Endodermal cell (in vitro differentiated cells): ENCODE measurements at regions not wholly inside any gene's neighbourhood (a gene's known extent, or its start where the extent isn't known, plus 50 kb on each side); places are given as distances from the start of the nearest gene placed in this dataset.

Source experiments
- DNase-seq: peaks from one replicate; pipeline ENCODE4 v3.0.0-alpha.2; 2017
- H3K27ac ChIP-seq: 2 replicates; pipeline ENCODE4 v1.5.1; 2013; ENCODE audit warnings: mild to moderate bottlenecking, low read depth, low read length, moderate library complexity
- H3K27me3 ChIP-seq: 2 replicates; pipeline ENCODE4 v1.6.1; 2013; ENCODE audit warnings: mild to moderate bottlenecking, low read length, moderate library complexity; ENCODE audit not compliant: insufficient read depth, control insufficient read depth, poor library complexity, severe bottlenecking
- H3K36me3 ChIP-seq: 2 replicates; pipeline ENCODE4 v1.7.0; 2013; ENCODE audit warnings: mild to moderate bottlenecking, low read length, moderate library complexity; ENCODE audit not compliant: control insufficient read depth, insufficient read depth
- H3K4me1 ChIP-seq: one replicate; pipeline ENCODE4 v1.7.0; 2013; ENCODE audit warnings: low read length; ENCODE audit not compliant: control insufficient read depth, insufficient read depth
- H3K4me3 ChIP-seq: 2 replicates; pipeline ENCODE4 v1.5.1; 2013; ENCODE audit warnings: mild to moderate bottlenecking, low read length, moderate library complexity
- H3K9ac ChIP-seq: 2 replicates; pipeline ENCODE4 v1.6.1; 2013; ENCODE audit warnings: mild to moderate bottlenecking, low read length, moderate library complexity; ENCODE audit not compliant: poor library complexity, severe bottlenecking; ENCODE audit errors: extremely low read depth
- H3K9me3 ChIP-seq: 2 replicates; pipeline ENCODE4 v1.6.1; 2013; ENCODE audit warnings: mild to moderate bottlenecking, low read length, moderate library complexity; ENCODE audit not compliant: control insufficient read depth
- H3K27ac Mint-ChIP-seq: 2 replicates; pipeline ENCODE4 v1.8.0; 2020; ENCODE audit warnings: mixed read lengths
- H3K27me3 Mint-ChIP-seq: 2 replicates; pipeline ENCODE4 v1.8.0; 2021; ENCODE audit warnings: mild to moderate bottlenecking, mixed read lengths; ENCODE audit not compliant: insufficient read depth
- H3K36me3 Mint-ChIP-seq: 2 replicates; pipeline ENCODE4 v1.8.0; 2020; ENCODE audit warnings: low read depth, mixed read lengths
- H3K4me1 Mint-ChIP-seq: 2 replicates; pipeline ENCODE4 v1.8.0; 2020; ENCODE audit warnings: mixed read lengths
- H3K4me3 Mint-ChIP-seq: 2 replicates; pipeline ENCODE4 v1.8.0; 2020; ENCODE audit warnings: mild to moderate bottlenecking, moderate library complexity, mixed read lengths
- H3K9me3 Mint-ChIP-seq: 2 replicates; pipeline ENCODE4 v1.8.0; 2020; ENCODE audit warnings: mild to moderate bottlenecking, mixed read lengths
- CTCF ChIP-seq: fragments of 200-600 bp; sonication (generic); conservative IDR thresholded peaks from 2 replicates; pipeline ENCODE4 v1.5.0; 2021; ENCODE audit warnings: antibody characterized with exemption, mild to moderate bottlenecking
- WGBS, 2 experiments: methylation state at CpG; one replicate each; pipeline versions ENCODE4 v1.1.5 to v1.1.7; 2013; ENCODE audit warnings: missing lambda C conversion rate in 2 of 2, mixed read lengths in 1 of 2; ENCODE audit not compliant: insufficient coverage in 1 of 2, insufficient read length in 1 of 2; 5-methylcytosine and 5-hydroxymethylcytosine counted together

DNA sequence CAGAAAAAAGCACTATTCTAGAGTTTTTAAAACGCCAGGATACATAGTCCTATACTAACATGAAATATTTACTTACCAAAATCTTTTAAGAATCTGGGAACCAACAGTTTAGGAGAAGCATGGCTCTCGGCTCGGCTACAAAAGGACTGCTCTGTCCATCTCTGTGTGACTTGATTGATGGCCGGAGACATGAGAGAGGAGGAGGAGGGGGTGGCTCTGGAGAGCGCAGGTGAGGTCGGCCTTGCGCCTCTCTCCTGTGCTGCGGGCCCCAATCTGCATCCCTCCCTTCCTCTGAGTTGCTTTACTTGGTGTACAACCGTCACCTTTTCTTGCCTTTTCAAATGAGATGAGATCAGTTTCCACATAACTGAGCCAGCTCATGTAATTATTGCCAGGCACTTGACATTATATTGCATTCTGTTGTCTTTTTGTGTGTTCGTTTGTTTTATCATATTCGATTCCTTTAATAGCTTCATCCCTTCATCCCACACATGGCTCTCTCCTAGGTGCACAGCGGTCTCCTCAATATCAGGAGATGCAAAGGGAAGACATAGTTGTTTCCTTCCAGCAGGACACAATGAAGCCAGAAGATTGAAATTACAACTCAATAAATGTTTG lies 87.8 kb upstream of the KLF6 start:
- no peaks in the 10 kb centered on the region for H3K9me3 ChIP-seq
- H3K4me1 Mint-ChIP-seq: peaks cover 28% of the 10 kb centered on the region
- no peak overlapping the region for H3K4me3 ChIP-seq
- no peaks in the 10 kb centered on the region for H3K27me3 ChIP-seq
- H3K4me3 Mint-ChIP-seq: no peak overlapping the region
- no peaks in the 10 kb centered on the region for H3K27me3 Mint-ChIP-seq
- TF ChIP-seq CTCF: no peak
- H3K4me1 ChIP-seq: peaks cover 4% of the 10 kb centered on the region
- H3K27ac ChIP-seq: no peak overlapping the region
- no peaks in the 10 kb centered on the region for H3K36me3 Mint-ChIP-seq
- peak overlapping the region; percentile 63 for H3K27ac Mint-ChIP-seq
- no peaks in the 10 kb centered on the region for H3K36me3 ChIP-seq
- DNase-seq: no peak
- no peaks in the 10 kb centered on the region for H3K9me3 Mint-ChIP-seq
- WGBS, 2 experiments: 90 to 96% methylated on average over 4 to 12 of the region's 12 CpGs
- H3K9ac ChIP-seq: no peak overlapping the region

DNA sequence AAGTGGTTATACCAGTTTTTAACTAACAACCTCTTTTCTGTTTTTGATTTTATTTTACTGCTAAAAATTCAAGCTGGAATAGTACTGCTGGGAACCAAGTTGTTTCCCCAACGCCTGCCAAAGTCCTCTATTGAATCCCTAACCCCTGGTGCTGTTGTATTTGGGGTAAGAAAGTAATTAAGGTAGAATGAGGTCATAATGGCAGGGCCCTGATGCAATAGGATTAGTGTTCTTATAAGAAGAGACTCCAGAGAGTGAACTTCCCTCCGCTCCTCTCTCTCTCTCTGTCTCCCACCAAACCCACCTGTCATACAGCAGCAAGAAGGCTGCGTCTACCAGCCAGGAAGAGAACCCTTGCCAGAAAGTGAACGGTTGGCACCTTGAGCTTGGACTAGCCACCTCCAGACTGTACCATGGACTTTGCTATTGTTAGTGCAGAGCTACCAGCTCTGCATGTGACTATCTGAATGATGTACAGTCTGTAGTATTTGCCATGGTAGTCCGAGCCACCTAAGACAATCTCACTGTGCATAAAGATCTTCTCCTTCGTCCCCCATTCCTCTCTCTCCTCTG lies 86.5 kb upstream of the KLF6 start:
- H3K27ac Mint-ChIP-seq: no peak overlapping the region
- 89 to 92% methylated on average over 3 to 6 of the region's 6 CpGs for WGBS, 2 experiments
- no peak for DNase-seq
- H3K9ac ChIP-seq: no peak overlapping the region
- H3K9me3 ChIP-seq: no peaks in the 10 kb centered on the region
- H3K9me3 Mint-ChIP-seq: no peaks in the 10 kb centered on the region
- H3K4me3 Mint-ChIP-seq: no peak overlapping the region
- TF ChIP-seq CTCF: no peak
- H3K27me3 ChIP-seq: no peaks in the 10 kb centered on the region
- no peaks in the 10 kb centered on the region for H3K27me3 Mint-ChIP-seq
- H3K4me3 ChIP-seq: no peak overlapping the region
- H3K4me1 ChIP-seq: no peaks in the 10 kb centered on the region
- peaks cover 22% of the 10 kb centered on the region for H3K4me1 Mint-ChIP-seq
- no peak overlapping the region for H3K27ac ChIP-seq
- H3K36me3 ChIP-seq: no peaks in the 10 kb centered on the region
- H3K36me3 Mint-ChIP-seq: no peaks in the 10 kb centered on the region

- TF ChIP-seq CTCF: no peak
- no peaks in the 10 kb centered on the region for H3K36me3 Mint-ChIP-seq
- Histone ChIP-seq H3K27me3 (no peaks in the 10 kb centered on the region), H3K4me1 (no peaks in the 10 kb centered on the region), H3K9ac (no peak overlapping the region), H3K36me3 (no peaks in the 10 kb centered on the region), H3K27ac (no peak overlapping the region), H3K9me3 (no peaks in the 10 kb centered on the region), H3K4me3 (no peak overlapping the region)
- no peak for DNase-seq
- peaks cover 22% of the 10 kb centered on the region for H3K4me1 Mint-ChIP-seq
- H3K9me3 Mint-ChIP-seq: no peaks in the 10 kb centered on the region
- H3K27me3 Mint-ChIP-seq: no peaks in the 10 kb centered on the region
- no peak overlapping the region for H3K27ac Mint-ChIP-seq
- H3K4me3 Mint-ChIP-seq: no peak overlapping the region
These were observed 84.0 kb upstream of the KLF6 start for GRCh38 chr10:3869036-3869435.
